ENCODE measurements at regions not wholly inside any gene's neighbourhood (a gene's known extent, or its start where the extent isn't known, plus 50 kb on each side); places are given as distances from the start of the nearest gene placed in this dataset.

DNA sequence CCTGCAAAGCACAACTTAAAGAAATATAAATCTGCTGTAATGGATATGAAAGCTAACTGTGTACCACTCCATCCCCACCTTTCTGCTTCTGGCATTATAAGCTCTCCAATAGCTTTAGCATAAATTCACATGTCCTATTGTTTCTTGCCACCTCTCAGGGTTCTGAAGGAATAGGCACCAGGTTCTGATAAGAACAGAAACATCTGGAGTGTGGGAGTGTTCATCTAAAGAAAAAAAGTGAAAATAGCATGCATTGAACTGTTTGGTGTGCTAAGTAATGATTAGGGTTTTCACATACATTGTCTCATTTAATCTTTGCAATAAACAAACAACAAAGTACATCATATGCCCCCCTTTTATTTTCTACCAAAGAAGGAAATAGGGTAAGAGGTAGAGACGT lies 72.3 kb downstream of the FAM76B start:
- in situ Hi-C loops (cut with HindIII; ENCODE audit: low pct_unique_long_range_greater_than_20kb, low sequenced_read_pairs), result no loop called here
- no peak for DNase-seq (ENCODE audit: low read depth, low spot score)

GRCh38 chr11:95716266-95716665 lies 73.3 kb downstream of the FAM76B start:
- in situ Hi-C loops (cut with HindIII; ENCODE audit: low pct_unique_long_range_greater_than_20kb, low sequenced_read_pairs), result no loop called here
- DNase-seq (ENCODE audit: low read depth, low spot score), result peak; percentile 85

DNA sequence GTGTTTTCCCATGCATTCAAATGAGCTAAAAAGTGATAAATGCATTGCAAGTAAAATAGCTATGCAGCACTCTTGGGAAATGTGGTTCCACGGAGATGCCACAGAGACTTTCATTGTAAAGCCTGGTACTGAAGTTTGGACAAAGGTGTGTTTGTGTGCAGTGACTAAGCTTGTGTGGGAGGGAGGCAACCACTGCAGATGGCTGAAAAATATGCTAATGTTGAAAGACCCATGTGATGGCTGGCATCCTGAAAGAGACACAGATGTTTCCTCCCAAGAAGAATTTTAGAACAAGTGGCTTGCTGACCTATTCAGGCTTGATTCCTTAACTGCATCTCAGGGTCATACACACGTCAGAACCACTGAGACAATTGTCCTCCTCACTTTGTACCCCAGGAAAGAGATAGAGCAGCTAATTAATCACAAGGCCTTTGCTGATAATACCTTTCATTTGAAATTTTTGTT lies 73.8 kb downstream of the FAM76B start:
- peak; percentile 98 for DNase-seq (ENCODE audit: low read depth, low spot score)

DNA sequence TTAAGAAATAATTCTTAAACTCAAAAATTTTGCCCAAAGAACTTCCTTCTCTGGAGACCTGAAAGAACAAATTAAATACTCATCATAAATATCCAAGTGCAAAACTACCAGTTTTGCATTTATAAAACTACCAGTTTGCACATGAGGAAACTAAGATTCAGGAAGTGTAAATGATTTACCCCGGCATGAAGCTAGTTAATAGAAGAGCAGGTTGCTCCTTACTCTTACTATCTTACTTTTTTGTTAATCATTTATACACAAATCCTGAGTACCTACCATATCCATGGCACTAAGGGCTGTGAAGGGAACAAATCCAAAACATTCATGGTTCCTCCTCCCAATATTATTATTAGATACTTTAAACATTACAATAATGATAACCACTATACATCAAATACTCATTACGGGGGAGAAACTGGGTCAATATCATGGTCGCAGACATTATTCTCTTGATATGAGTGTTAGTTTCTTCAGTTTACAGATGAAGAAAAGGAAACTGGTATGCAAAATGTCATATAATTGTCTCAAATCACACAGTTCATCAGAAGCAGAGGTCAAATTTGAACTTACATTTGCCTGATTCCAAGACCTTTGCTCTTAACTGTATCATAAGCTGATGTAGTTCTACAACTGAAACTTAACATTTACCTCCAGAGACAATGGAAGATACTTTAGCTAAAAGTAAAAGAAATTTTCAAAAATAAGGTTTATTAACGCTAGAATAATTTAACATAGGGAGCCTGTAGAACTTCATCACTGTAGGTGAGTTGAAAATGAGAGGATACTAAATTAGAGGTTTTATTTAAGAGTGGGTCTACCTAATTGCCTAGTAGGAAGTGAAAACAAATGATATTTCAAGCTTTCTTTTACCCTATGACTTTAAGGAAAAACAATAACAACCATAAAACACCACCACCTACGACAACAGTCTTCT lies 74.5 kb downstream of the FAM76B start:
- no peak for DNase-seq (ENCODE audit: low read depth, low spot score)
- in situ Hi-C loops (cut with HindIII; ENCODE audit: low pct_unique_long_range_greater_than_20kb, low sequenced_read_pairs), result no loop called here

More for the DNA sequence above, 73.8 kb downstream of the FAM76B start:
- in situ Hi-C loops (cut with HindIII; ENCODE audit: low pct_unique_long_range_greater_than_20kb, low sequenced_read_pairs), result no loop called here

DNA sequence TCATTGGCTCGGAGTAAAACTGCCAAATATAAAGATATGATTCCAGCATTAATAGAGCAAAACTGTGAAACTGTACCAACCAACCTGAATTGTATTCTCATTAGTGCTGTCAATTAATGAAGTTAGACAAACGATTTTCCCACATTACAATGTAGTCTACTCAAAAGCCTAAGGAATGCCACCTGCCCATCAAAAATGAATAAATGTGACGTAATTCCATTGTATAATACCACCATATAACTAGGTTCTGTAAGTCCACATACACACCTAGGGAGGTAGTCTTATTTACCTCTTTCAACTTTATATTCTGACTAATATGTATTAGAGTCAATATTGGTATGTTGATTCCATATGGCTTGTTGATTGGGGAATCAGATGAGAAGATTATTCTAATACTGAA lies 76.2 kb downstream of the FAM76B start:
- in situ Hi-C loops (cut with HindIII; ENCODE audit: low pct_unique_long_range_greater_than_20kb, low sequenced_read_pairs), result no loop called here
- no peak for DNase-seq (ENCODE audit: low read depth, low spot score)

- DNase-seq (ENCODE audit: low read depth, low spot score), result no peak
- in situ Hi-C loops (cut with HindIII; ENCODE audit: low pct_unique_long_range_greater_than_20kb, low sequenced_read_pairs), result no loop called here
Measured at GRCh38 chr11:95711945-95712221, 77.7 kb downstream of the FAM76B start.

GRCh38 chr11:95711162-95711944 lies 78.2 kb downstream of the FAM76B start:
- no peak for DNase-seq (ENCODE audit: low read depth, low spot score)
- in situ Hi-C loops (cut with HindIII; ENCODE audit: low pct_unique_long_range_greater_than_20kb, low sequenced_read_pairs), result no loop called here

- no peak for DNase-seq (ENCODE audit: low read depth, low spot score)
- in situ Hi-C loops (cut with HindIII; ENCODE audit: low pct_unique_long_range_greater_than_20kb, low sequenced_read_pairs), result no loop called here
Measured at GRCh38 chr11:95708681-95709080, 80.9 kb downstream of the FAM76B start.

GRCh38 chr11:95706974-95707387 lies 82.6 kb downstream of the FAM76B start:
- in situ Hi-C loops (cut with HindIII; ENCODE audit: low pct_unique_long_range_greater_than_20kb, low sequenced_read_pairs), result no loop called here
- DNase-seq (ENCODE audit: low read depth, low spot score), result no peak

GRCh38 chr11:95705485-95706124 lies 84.0 kb downstream of the FAM76B start:
- in situ Hi-C loops (cut with HindIII; ENCODE audit: low pct_unique_long_range_greater_than_20kb, low sequenced_read_pairs), result no loop called here
- DNase-seq (ENCODE audit: low read depth, low spot score), result peak; percentile 88

DNA sequence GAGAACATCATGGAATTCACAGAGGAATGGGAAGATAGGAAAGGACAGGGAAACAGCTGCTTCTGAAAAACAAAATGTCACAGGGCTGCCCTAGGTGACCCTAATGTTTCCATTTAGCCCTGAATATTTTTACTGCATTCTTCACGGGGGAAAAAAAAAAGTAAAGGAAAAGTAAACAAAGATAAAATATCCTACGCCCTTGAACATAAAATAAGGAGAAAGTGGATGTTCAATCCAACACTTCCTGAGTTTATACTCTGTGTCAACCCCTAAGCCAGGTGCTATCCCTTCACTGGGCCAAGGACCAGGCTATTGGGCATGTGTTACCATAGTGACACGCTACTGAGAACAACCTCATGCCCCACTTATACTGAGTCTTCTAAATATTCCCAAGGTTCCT lies 84.7 kb downstream of the FAM76B start:
- in situ Hi-C loops (cut with HindIII; ENCODE audit: low pct_unique_long_range_greater_than_20kb, low sequenced_read_pairs), result no loop called here
- DNase-seq (ENCODE audit: low read depth, low spot score), result no peak

DNA sequence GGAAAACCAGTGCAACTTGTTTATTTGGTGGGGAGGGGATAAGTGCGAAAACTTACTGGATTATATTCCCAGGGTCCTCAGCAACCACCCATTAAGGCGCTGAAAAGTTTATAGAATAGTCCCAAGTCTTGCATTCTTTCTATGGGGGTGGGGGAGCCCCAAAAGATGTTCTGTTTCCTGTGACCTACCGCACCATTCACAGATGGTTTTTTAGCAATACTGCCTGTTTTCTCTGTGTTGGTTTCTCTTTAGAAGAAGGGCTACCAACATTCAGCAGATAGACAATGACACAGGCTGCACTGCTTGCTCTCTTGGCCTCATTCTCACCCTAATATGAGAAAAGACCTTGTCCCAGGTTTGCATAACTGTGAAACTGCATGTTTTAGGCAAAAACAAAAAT lies 86.5 kb downstream of the FAM76B start:
- in situ Hi-C loops (cut with HindIII; ENCODE audit: low pct_unique_long_range_greater_than_20kb, low sequenced_read_pairs), result no loop called here
- DNase-seq (ENCODE audit: low read depth, low spot score), result no peak

DNA sequence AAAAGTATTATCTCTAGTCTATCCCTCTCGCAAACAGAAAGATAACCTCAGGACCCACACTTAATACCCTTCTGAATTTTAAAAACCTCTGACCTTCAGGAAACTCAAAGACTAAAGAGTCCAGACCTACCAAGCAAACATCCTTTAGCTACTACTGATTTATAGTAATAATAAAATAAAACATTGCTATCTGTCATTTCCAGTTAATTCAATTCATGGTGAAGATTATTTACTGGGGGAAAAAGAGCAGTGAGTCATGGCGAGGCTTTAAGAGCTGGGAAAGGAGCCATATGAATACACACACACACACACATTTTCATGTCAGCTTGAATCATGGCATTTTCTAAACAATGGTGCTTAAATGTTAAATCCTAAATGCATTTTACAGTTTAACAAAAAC lies 87.1 kb downstream of the FAM76B start:
- no peak for DNase-seq (ENCODE audit: low read depth, low spot score)
- in situ Hi-C loops (cut with HindIII; ENCODE audit: low pct_unique_long_range_greater_than_20kb, low sequenced_read_pairs), result no loop called here

- no peak for DNase-seq (ENCODE audit: low read depth, low spot score)
Measured at GRCh38 chr11:95700471-95700817, 89.1 kb downstream of the FAM76B start.

GRCh38 chr11:95699631-95700470 lies 89.7 kb downstream of the FAM76B start:
- in situ Hi-C loops (cut with HindIII; ENCODE audit: low pct_unique_long_range_greater_than_20kb, low sequenced_read_pairs), result no loop called here
- peak; percentile 10 for DNase-seq (ENCODE audit: low read depth, low spot score)

More at GRCh38 chr11:95700471-95700817, 89.1 kb downstream of the FAM76B start:
- in situ Hi-C loops (cut with HindIII; ENCODE audit: low pct_unique_long_range_greater_than_20kb, low sequenced_read_pairs), result no loop called here

DNA sequence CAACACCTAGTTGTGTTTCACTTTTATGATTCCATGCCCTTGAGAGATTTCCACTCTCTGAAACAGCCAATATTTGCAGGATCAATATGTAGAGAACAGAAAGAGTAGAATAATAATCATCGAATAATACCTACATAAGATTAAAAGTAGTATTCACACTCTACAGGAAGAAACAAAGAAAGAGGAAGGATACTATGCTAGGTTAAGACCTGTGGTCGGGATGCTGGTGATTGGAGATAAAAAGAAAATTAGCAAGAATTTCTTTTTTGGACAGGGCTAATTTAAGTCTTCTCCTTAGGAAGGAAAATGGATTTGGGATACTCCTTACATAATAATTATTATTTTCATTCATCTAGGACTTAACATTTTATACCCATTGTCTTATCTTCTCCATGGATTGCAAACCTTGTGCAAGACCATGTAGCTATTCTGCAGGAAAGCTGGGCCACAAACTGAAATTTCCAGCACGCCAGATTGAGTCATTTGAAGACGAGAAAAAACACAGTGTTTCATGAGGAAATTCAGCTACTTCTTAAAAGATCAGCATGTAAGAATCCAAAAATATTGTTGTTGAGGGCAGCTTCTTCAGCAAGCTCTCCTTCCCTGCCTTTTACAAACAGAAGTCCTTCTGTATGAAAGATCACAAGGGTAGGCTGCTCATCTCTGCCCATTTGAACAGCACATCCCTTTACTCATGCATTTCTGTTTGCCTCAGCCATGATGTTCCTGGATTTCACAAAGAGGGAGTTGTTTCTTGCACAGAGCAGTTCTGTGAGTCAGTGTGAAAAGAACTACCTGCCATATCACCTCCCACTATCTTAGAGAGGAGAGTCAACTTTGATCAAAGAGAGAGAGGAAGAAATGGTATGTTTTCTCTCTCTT lies 90.7 kb downstream of the FAM76B start:
- peak; percentile 81 for DNase-seq (ENCODE audit: low read depth, low spot score)
- in situ Hi-C loops (cut with HindIII; ENCODE audit: low pct_unique_long_range_greater_than_20kb, low sequenced_read_pairs), result no loop called here

All from SK-MEL-5 (cell line).